SU-DHL-6 (cell line): ENCODE measurements at regions not wholly inside any gene's neighbourhood (a gene's known extent, or its start where the extent isn't known, plus 50 kb on each side); places are given as distances from the start of the nearest gene placed in this dataset.

Source experiments
- H2AFZ ChIP-seq: fragments of 200-600 bp; sonication (generic); 2 replicates; pipeline ENCODE4 v1.6.1; 2014; ENCODE audit warnings: low read depth, mild to moderate bottlenecking, moderate library complexity, mixed read lengths, antibody characterized with exemption, low read length; ENCODE audit not compliant: severe bottlenecking
- H3F3A ChIP-seq: fragments of 200-600 bp; shearing (Covaris generic); 2 replicates; pipeline ENCODE4 v1.6.0; 2016; ENCODE audit warnings: antibody characterized with exemption, mild to moderate bottlenecking; ENCODE audit not compliant: insufficient read depth
- H3K27ac ChIP-seq: fragments of 200-600 bp; sonication (generic); 2 replicates; pipeline ENCODE4 v1.5.1; 2016; ENCODE audit warnings: low read depth, mild to moderate bottlenecking, low read length, moderate library complexity, mixed read lengths
- H3K27me3 ChIP-seq: fragments of 200-600 bp; sonication (generic), shearing (Covaris generic); 2 replicates; pipeline ENCODE4 v1.6.0; 2014; ENCODE audit warnings: mild to moderate bottlenecking, low read length
- H3K36me3 ChIP-seq: fragments of 200-600 bp; sonication (generic); 2 replicates; pipeline ENCODE4 v1.6.1; 2014; ENCODE audit warnings: mild to moderate bottlenecking, low read length, mixed read lengths
- H3K4me2 ChIP-seq: fragments of 300-600, 200-600 bp; shearing (Covaris generic), sonication (generic); 2 replicates; pipeline ENCODE4 v1.6.0; 2014; ENCODE audit warnings: low read length, low read depth, mild to moderate bottlenecking; ENCODE audit not compliant: poor library complexity, severe bottlenecking
- H3K4me3 ChIP-seq: fragments of 200-600 bp; sonication (generic); 2 replicates; pipeline ENCODE4 v1.5.1; 2014; ENCODE audit warnings: antibody characterized with exemption, low read length, mild to moderate bottlenecking, mixed read lengths; ENCODE audit not compliant: insufficient read depth, poor library complexity, severe bottlenecking
- H3K79me2 ChIP-seq: fragments of 200-600 bp; sonication (generic); 2 replicates; pipeline ENCODE4 v1.6.1; 2014; ENCODE audit warnings: mild to moderate bottlenecking, low read length, moderate library complexity; ENCODE audit not compliant: insufficient read depth
- H3K9ac ChIP-seq: fragments of 200-600 bp; sonication (generic); 2 replicates; pipeline ENCODE4 v1.7.0; 2014; ENCODE audit warnings: mild to moderate bottlenecking, low read length
- H3K9me2 ChIP-seq: fragments of 200-600 bp; sonication (generic); replicated peaks from 2 replicates; pipeline ENCODE4 v1.6.1; 2014; ENCODE audit warnings: low read length; ENCODE audit not compliant: insufficient read depth
- H3K9me3 ChIP-seq: fragments of 200-600 bp; sonication (generic); 2 replicates; pipeline ENCODE4 v1.6.1; 2014; ENCODE audit warnings: low read length, mixed read lengths; ENCODE audit not compliant: insufficient read depth
- H4K20me1 ChIP-seq: fragments of 200-600 bp; sonication (generic); 2 replicates; pipeline ENCODE4 v1.6.1; 2014; ENCODE audit warnings: low read depth, mild to moderate bottlenecking, antibody characterized with exemption, low read length, moderate library complexity, mixed read lengths
- CTCF ChIP-seq: fragments of 200-600 bp; sonication (generic); IDR thresholded peaks from one replicate; pipeline ENCODE4 v1.5.1; 2017; ENCODE audit warnings: antibody characterized with exemption, mild to moderate bottlenecking, low read length, moderate library complexity; ENCODE audit not compliant: insufficient read depth, poor library complexity, severe bottlenecking
- EZH2phosphoT487 ChIP-seq: fragments of 200-600 bp; sonication (generic), shearing (Covaris generic); conservative IDR thresholded peaks from 2 replicates; pipeline ENCODE4 v1.6.1; 2018; ENCODE audit warnings: mild to moderate bottlenecking, antibody characterized with exemption, low read length, moderate library complexity, mixed read lengths

GRCh38 chr4:27861381-27861787 is 1000.7 kb downstream of the STIM2 start:
- H3K27ac ChIP-seq: no peak overlapping the region
- H3K27me3 ChIP-seq: no peaks in the 10 kb centered on the region
- H4K20me1 ChIP-seq: no peaks in the 10 kb centered on the region
- no peak overlapping the region for H3K4me2 ChIP-seq
- H3K9ac ChIP-seq: no peak overlapping the region
- H3K9me3 ChIP-seq: no peaks in the 10 kb centered on the region
- no peak overlapping the region for H2AFZ ChIP-seq
- no peaks in the 10 kb centered on the region for H3K9me2 ChIP-seq
- H3K36me3 ChIP-seq: no peaks in the 10 kb centered on the region
- no peaks in the 10 kb centered on the region for H3F3A ChIP-seq
- no peak overlapping the region for H3K4me3 ChIP-seq
- H3K79me2 ChIP-seq: no peaks in the 10 kb centered on the region
- TF ChIP-seq EZH2phosphoT487 (no peak), CTCF (peak; percentile 23)

- Histone ChIP-seq H3K27ac (no peak overlapping the region), H3K9me3 (no peaks in the 10 kb centered on the region), H3K4me2 (no peak overlapping the region), H3K9ac (no peak overlapping the region), H3K79me2 (no peaks in the 10 kb centered on the region), H2AFZ (no peak overlapping the region), H3K36me3 (no peaks in the 10 kb centered on the region), H3K9me2 (no peaks in the 10 kb centered on the region), H3K27me3 (no peaks in the 10 kb centered on the region), H4K20me1 (no peaks in the 10 kb centered on the region), H3F3A (no peaks in the 10 kb centered on the region), H3K4me3 (no peak overlapping the region)
- TF ChIP-seq EZH2phosphoT487 (no peak), CTCF (no peak)
Observed at GRCh38 chr4:27861802-27862201, 1001.2 kb downstream of the STIM2 start.

GRCh38 chr4:27873596-27873995 is 1013.0 kb downstream of the STIM2 start:
- Histone ChIP-seq H3K9me3 (no peaks in the 10 kb centered on the region), H3F3A (no peaks in the 10 kb centered on the region), H3K27me3 (no peaks in the 10 kb centered on the region), H4K20me1 (no peaks in the 10 kb centered on the region), H3K36me3 (no peaks in the 10 kb centered on the region), H3K9ac (no peak overlapping the region), H3K27ac (no peak overlapping the region), H2AFZ (no peak overlapping the region), H3K79me2 (no peaks in the 10 kb centered on the region), H3K4me3 (no peak overlapping the region), H3K4me2 (no peak overlapping the region), H3K9me2 (no peaks in the 10 kb centered on the region)
- no peak for TF ChIP-seq CTCF
- no peak for TF ChIP-seq EZH2phosphoT487
